Mononuclear cell (primary cell): ENCODE measurements at regions not wholly inside any gene's neighbourhood (a gene's known extent, or its start where the extent isn't known, plus 50 kb on each side); places are given as distances from the start of the nearest gene placed in this dataset.

Experiments used
- H3K27me3 ChIP-seq: 2 replicates; pipeline ENCODE4 v1.6.0; 2011; ENCODE audit warnings: low read length, control low read depth; ENCODE audit not compliant: insufficient read depth
- H3K4me1 ChIP-seq: 2 replicates; pipeline ENCODE4 v1.5.1; 2011; ENCODE audit warnings: mild to moderate bottlenecking, low read length, control low read depth; ENCODE audit not compliant: insufficient read depth
- H3K4me3 ChIP-seq: 2 replicates; pipeline ENCODE4 v1.5.1; 2011; ENCODE audit warnings: mild to moderate bottlenecking, low read length, moderate library complexity
- H3K9me3 ChIP-seq: 2 replicates; pipeline ENCODE4 v1.5.1; 2011; ENCODE audit warnings: low read depth, mild to moderate bottlenecking, control low read depth, low read length

- H3K4me1 ChIP-seq = no peaks in the 10 kb centered on the region
- no peaks in the 10 kb centered on the region for H3K27me3 ChIP-seq
- H3K4me3 ChIP-seq = no peak overlapping the region
- no peaks in the 10 kb centered on the region for H3K9me3 ChIP-seq
These were observed 176.8 kb downstream of the GXYLT1 start for GRCh38 chr12:41967668-41968500.

- Histone ChIP-seq H3K27me3 (no peaks in the 10 kb centered on the region), H3K4me1 (no peaks in the 10 kb centered on the region), H3K4me3 (no peak overlapping the region), H3K9me3 (no peaks in the 10 kb centered on the region)
These were observed 177.8 kb downstream of the GXYLT1 start for GRCh38 chr12:41966916-41967315.

DNA sequence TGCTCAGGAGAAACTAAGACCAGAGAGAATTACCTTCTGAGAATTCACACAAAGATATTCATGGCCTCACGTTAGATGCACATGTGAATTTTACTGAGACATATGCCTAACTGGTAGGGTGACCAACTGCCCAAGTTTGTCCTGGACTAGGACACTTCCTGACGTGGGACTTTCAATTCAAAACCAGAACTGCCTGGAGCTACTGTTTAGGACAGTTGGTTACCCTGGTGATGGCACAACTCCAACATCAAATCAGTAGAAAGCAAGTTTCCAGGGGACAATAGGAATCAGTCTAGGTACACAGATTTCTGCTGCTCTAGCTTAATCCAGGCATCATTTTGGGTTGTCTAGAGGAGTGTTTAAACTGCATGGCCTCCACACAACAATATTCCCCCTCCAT lies 178.7 kb downstream of the GXYLT1 start:
- H3K4me1 ChIP-seq = no peaks in the 10 kb centered on the region
- H3K4me3 ChIP-seq = no peak overlapping the region

GRCh38 chr12:41963398-41963797 lies 181.3 kb downstream of the GXYLT1 start:
- no peaks in the 10 kb centered on the region for H3K4me1 ChIP-seq
- no peaks in the 10 kb centered on the region for H3K27me3 ChIP-seq
- no peaks in the 10 kb centered on the region for H3K9me3 ChIP-seq
- H3K4me3 ChIP-seq = no peak overlapping the region

More for the DNA sequence above, 178.7 kb downstream of the GXYLT1 start:
- no peaks in the 10 kb centered on the region for H3K27me3 ChIP-seq
- H3K9me3 ChIP-seq = no peaks in the 10 kb centered on the region

- Histone ChIP-seq H3K9me3 (no peaks in the 10 kb centered on the region), H3K4me3 (no peak overlapping the region)
These were observed 182.5 kb downstream of the GXYLT1 start for GRCh38 chr12:41962171-41962572.

GRCh38 chr12:41959271-41959670 lies 185.4 kb downstream of the GXYLT1 start:
- no peaks in the 10 kb centered on the region for H3K4me1 ChIP-seq
- no peaks in the 10 kb centered on the region for H3K9me3 ChIP-seq
- no peaks in the 10 kb centered on the region for H3K27me3 ChIP-seq
- no peak overlapping the region for H3K4me3 ChIP-seq

More at GRCh38 chr12:41962171-41962572, 182.5 kb downstream of the GXYLT1 start:
- Histone ChIP-seq H3K27me3 (no peaks in the 10 kb centered on the region), H3K4me1 (no peaks in the 10 kb centered on the region)

GRCh38 chr12:41956353-41956752 lies 188.3 kb downstream of the GXYLT1 start:
- no peaks in the 10 kb centered on the region for H3K4me1 ChIP-seq
- H3K9me3 ChIP-seq = no peaks in the 10 kb centered on the region
- no peak overlapping the region for H3K4me3 ChIP-seq
- H3K27me3 ChIP-seq = no peaks in the 10 kb centered on the region

DNA sequence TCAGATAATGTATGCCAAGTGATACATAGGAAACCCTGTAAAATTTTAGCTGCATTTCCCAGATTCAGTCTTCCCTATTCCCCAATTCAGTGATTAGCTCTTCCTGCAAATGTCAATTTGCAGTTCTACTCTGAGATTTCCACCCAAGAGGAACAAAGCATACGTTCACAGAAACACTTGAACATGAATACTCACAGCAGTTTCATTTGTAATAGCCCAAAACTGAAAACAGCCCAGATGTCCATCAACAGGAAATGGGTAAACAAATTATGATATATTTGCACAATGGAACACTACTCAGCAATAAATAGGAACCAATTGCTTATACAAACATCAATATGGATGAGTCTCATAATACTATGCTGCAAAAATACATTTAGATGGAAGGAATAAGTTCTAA lies 194.2 kb downstream of the GXYLT1 start:
- peaks cover 3% of the 10 kb centered on the region for H3K27me3 ChIP-seq
- H3K4me3 ChIP-seq = no peak overlapping the region
- H3K4me1 ChIP-seq = no peaks in the 10 kb centered on the region
- H3K9me3 ChIP-seq = peaks cover 2% of the 10 kb centered on the region

DNA sequence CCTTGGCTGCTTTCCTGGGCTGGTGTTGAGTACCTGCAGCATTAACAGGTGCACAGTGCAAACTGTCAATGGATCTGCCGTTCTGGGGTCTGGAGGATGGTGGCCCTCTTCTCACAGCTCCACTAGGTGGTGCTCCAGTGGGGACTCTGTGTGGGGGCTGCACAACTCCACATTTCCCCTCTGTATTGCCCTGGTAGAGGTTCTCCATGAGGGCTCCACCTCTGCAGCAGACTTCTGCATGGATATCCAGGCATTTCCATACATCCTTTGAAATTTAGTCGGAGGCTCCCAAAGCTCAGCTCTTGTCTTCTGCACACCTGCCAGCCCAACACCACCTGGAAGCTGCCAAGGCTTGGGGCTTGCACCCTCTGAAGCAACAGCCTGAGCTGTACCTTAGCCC lies 198.6 kb downstream of the GXYLT1 start:
- H3K4me3 ChIP-seq = no peak overlapping the region
- H3K9me3 ChIP-seq = peaks cover 6% of the 10 kb centered on the region
- no peaks in the 10 kb centered on the region for H3K4me1 ChIP-seq
- peaks cover 3% of the 10 kb centered on the region for H3K27me3 ChIP-seq

GRCh38 chr12:41944216-41944615 lies 200.5 kb downstream of the GXYLT1 start:
- Histone ChIP-seq H3K27me3 (peaks cover 3% of the 10 kb centered on the region), H3K4me3 (no peak overlapping the region), H3K4me1 (no peaks in the 10 kb centered on the region), H3K9me3 (peaks cover 6% of the 10 kb centered on the region)

DNA sequence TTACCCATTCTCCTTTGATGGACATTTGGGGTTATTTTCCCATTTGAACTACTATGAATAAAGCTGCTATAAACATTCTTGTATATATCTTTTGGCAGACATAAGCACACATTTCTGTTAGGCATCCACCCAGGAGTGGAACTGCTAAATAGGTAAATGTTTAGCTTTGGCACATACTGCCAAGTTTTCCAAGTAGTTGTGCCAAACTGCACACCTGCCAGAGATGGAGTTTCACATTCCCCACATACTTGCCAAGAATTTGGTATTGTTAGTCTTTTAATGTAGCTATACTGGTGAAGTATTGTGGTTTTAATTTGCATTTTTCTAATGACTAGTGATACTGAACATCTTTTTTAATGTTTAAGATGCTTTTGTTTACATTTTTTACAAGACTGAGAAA lies 201.0 kb downstream of the GXYLT1 start:
- H3K4me3 ChIP-seq = no peak overlapping the region
- peaks cover 6% of the 10 kb centered on the region for H3K9me3 ChIP-seq
- H3K27me3 ChIP-seq = no peaks in the 10 kb centered on the region
- no peaks in the 10 kb centered on the region for H3K4me1 ChIP-seq

- Histone ChIP-seq H3K4me3 (no peak overlapping the region), H3K27me3 (no peaks in the 10 kb centered on the region), H3K4me1 (no peaks in the 10 kb centered on the region), H3K9me3 (peaks cover 6% of the 10 kb centered on the region)
These were observed 202.3 kb downstream of the GXYLT1 start for GRCh38 chr12:41942354-41942753.

DNA sequence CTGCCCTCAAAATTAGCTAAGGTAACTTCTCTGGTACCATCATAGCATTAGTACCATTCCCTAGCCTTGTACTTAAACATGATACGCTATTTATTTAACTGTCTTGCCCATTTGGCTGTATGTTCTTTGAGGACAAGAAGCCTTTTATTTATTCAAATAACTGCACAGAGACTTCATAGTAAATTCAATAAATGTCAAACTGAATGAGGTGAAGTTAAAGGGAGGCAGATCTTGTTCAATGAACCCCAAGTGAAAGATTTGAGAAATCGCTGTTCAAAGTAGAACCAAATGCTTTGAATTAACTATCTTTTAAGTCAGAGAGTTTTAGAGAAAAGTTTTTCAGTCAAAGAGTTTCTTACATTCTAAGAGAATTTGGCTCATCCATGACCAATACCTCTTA lies 203.6 kb downstream of the GXYLT1 start:
- Histone ChIP-seq H3K27me3 (no peaks in the 10 kb centered on the region), H3K4me3 (no peak overlapping the region), H3K4me1 (no peaks in the 10 kb centered on the region), H3K9me3 (peaks cover 6% of the 10 kb centered on the region)

GRCh38 chr12:41940571-41940970 lies 204.1 kb downstream of the GXYLT1 start:
- peaks cover 5% of the 10 kb centered on the region for H3K9me3 ChIP-seq
- H3K27me3 ChIP-seq = no peaks in the 10 kb centered on the region
- no peaks in the 10 kb centered on the region for H3K4me1 ChIP-seq
- no peak overlapping the region for H3K4me3 ChIP-seq

- Histone ChIP-seq H3K4me1 (peaks cover 20% of the 10 kb centered on the region), H3K27me3 (no peaks in the 10 kb centered on the region), H3K4me3 (no peak overlapping the region), H3K9me3 (no peaks in the 10 kb centered on the region)
These were observed 208.3 kb downstream of the GXYLT1 start for GRCh38 chr12:41936333-41936732.

GRCh38 chr12:41935911-41936310 lies 208.8 kb downstream of the GXYLT1 start:
- Histone ChIP-seq H3K9me3 (no peaks in the 10 kb centered on the region), H3K4me3 (no peak overlapping the region), H3K27me3 (no peaks in the 10 kb centered on the region)

More at GRCh38 chr12:41935911-41936310, 208.8 kb downstream of the GXYLT1 start:
- peaks cover 22% of the 10 kb centered on the region for H3K4me1 ChIP-seq
